Astrocyte of the spinal cord (primary cell): ENCODE measurements at regions not wholly inside any gene's neighbourhood (a gene's known extent, or its start where the extent isn't known, plus 50 kb on each side); places are given as distances from the start of the nearest gene placed in this dataset.

ENCODE experiments used
- DNase-seq: peaks from one replicate; pipeline ENCODE4 v3.0.0; 2011; ENCODE audit warnings: low read depth, low spot score
- H3K4me3 ChIP-seq: 2 replicates; pipeline ENCODE4 v1.5.1; 2011; ENCODE audit warnings: low read depth, mild to moderate bottlenecking, low read length, moderate library complexity
- CTCF ChIP-seq: IDR thresholded peaks from 2 replicates; pipeline ENCODE4 v1.5.1; 2012; ENCODE audit warnings: low read depth, mild to moderate bottlenecking, low read length, inconsistent platforms
- in situ Hi-C: cut with HindIII; loops from 2 replicates; pipeline ENCODE4 v1.10.0; 2017; ENCODE audit warnings: low sequenced_read_pairs

- no peak for TF ChIP-seq CTCF
- no peak overlapping the region for H3K4me3 ChIP-seq
- no peak for DNase-seq
- in situ Hi-C loops, result no loop called here
Measured at GRCh38 chr2:43164686-43165085, 61.7 kb downstream of the ZFP36L2 start.

- H3K4me3 ChIP-seq, result no peak overlapping the region
- in situ Hi-C loops, result no loop called here
- DNase-seq, result no peak
- TF ChIP-seq CTCF, result no peak
Measured at GRCh38 chr2:43163584-43164270, 62.7 kb downstream of the ZFP36L2 start.

GRCh38 chr2:43162511-43162776, 64.0 kb downstream of the ZFP36L2 start:
- in situ Hi-C loops, result no loop called here
- H3K4me3 ChIP-seq, result no peak overlapping the region
- no peak for TF ChIP-seq CTCF
- DNase-seq, result no peak

- H3K4me3 ChIP-seq, result no peak overlapping the region
- in situ Hi-C loops, result no loop called here
- DNase-seq, result no peak
- no peak for TF ChIP-seq CTCF
Measured at GRCh38 chr2:43161650-43162510, 64.5 kb downstream of the ZFP36L2 start.

- TF ChIP-seq CTCF, result no peak
- no peak overlapping the region for H3K4me3 ChIP-seq
- no peak for DNase-seq
- in situ Hi-C loops, result no loop called here
Measured at GRCh38 chr2:43160778-43161177, 65.6 kb downstream of the ZFP36L2 start.

GRCh38 chr2:43159797-43160196, 66.6 kb downstream of the ZFP36L2 start:
- in situ Hi-C loops, result no loop called here
- no peak overlapping the region for H3K4me3 ChIP-seq
- TF ChIP-seq CTCF, result no peak
- DNase-seq, result no peak
